ENCODE measurements at regions not wholly inside any gene's neighbourhood (a gene's known extent, or its start where the extent isn't known, plus 50 kb on each side); places are given as distances from the start of the nearest gene placed in this dataset.

DNA sequence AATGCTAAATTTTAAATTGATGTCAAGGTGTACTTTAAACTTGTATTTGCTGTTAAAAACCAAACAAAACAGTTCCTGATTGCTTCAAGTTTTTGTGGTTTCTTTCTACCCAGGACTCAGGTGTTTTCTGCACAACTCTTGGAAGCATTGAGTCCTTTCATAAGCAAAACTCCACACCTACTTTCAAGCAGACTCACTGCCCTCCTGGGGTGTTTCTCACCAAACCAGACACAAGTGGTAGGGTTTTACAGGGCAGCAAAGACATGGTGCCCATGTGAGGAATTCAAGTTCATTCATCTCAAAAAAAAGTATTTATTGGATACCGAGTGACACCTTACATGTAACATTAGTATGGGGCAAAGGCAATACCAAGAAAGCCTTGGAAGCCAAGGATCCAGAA, 146.7 kb upstream of the BNIP2 start:
- TF ChIP-seq, protein P1, sequence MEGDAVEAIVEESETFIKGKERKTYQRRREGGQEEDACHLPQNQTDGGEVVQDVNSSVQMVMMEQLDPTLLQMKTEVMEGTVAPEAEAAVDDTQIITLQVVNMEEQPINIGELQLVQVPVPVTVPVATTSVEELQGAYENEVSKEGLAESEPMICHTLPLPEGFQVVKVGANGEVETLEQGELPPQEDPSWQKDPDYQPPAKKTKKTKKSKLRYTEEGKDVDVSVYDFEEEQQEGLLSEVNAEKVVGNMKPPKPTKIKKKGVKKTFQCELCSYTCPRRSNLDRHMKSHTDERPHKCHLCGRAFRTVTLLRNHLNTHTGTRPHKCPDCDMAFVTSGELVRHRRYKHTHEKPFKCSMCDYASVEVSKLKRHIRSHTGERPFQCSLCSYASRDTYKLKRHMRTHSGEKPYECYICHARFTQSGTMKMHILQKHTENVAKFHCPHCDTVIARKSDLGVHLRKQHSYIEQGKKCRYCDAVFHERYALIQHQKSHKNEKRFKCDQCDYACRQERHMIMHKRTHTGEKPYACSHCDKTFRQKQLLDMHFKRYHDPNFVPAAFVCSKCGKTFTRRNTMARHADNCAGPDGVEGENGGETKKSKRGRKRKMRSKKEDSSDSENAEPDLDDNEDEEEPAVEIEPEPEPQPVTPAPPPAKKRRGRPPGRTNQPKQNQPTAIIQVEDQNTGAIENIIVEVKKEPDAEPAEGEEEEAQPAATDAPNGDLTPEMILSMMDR (IDR thresholded peaks at IDR 0.05): no peak
- no peak for TF ChIP-seq POLR2A (IDR thresholded peaks at IDR 0.05)

All from uterus (tissue), 2 donors.